Astrocyte (in vitro differentiated cells and primary cell): ENCODE measurements at regions not wholly inside any gene's neighbourhood (a gene's known extent, or its start where the extent isn't known, plus 50 kb on each side); places are given as distances from the start of the nearest gene placed in this dataset.

Experiments
- DNase-seq: peaks from one replicate; pipeline ENCODE4 v3.0.0-alpha.2; 2010; ENCODE audit warnings: low read depth
- FAIRE-seq: peaks from 2 replicates; lab custom pipeline; 2011; peaks lifted over from hg19 to GRCh38; lab: Jason Lieb, UNC
- H2AFZ ChIP-seq: 2 replicates; pipeline ENCODE4 v1.6.0; 2012; ENCODE audit warnings: low read depth, low read length, inconsistent platforms
- H3K27ac ChIP-seq: 2 replicates; pipeline ENCODE4 v1.5.1; 2011; ENCODE audit warnings: low read depth, low read length, inconsistent platforms
- H3K27me3 ChIP-seq: 2 replicates; pipeline ENCODE4 v1.6.0; 2011; ENCODE audit warnings: low read length, inconsistent platforms; ENCODE audit not compliant: insufficient read depth
- H3K36me3 ChIP-seq: 2 replicates; pipeline ENCODE4 v1.5.1; 2011; ENCODE audit warnings: low read length, inconsistent platforms; ENCODE audit not compliant: insufficient read depth
- H3K4me1 ChIP-seq: 2 replicates; pipeline ENCODE4 v1.5.1; 2011; ENCODE audit warnings: low read length, inconsistent platforms; ENCODE audit not compliant: insufficient read depth
- H3K4me2 ChIP-seq: 2 replicates; pipeline ENCODE4 v1.6.0; 2012; ENCODE audit warnings: low read length, inconsistent platforms
- H3K4me3 ChIP-seq: 2 replicates; pipeline ENCODE4 v1.5.1; 2011; ENCODE audit warnings: low read depth, mild to moderate bottlenecking, low read length, inconsistent platforms; ENCODE audit not compliant: insufficient read depth
- H3K79me2 ChIP-seq: 2 replicates; pipeline ENCODE4 v1.6.0; 2012; ENCODE audit warnings: mild to moderate bottlenecking, low read length, inconsistent platforms; ENCODE audit not compliant: insufficient read depth
- H3K9ac ChIP-seq: 2 replicates; pipeline ENCODE4 v1.6.0; 2012; ENCODE audit warnings: mild to moderate bottlenecking, low read length, inconsistent platforms
- H3K9me3 ChIP-seq: 2 replicates; pipeline ENCODE4 v1.5.1; 2012; ENCODE audit warnings: low read depth, mild to moderate bottlenecking, low read length, inconsistent platforms; ENCODE audit not compliant: insufficient read depth
- H4K20me1 ChIP-seq: 2 replicates; pipeline ENCODE4 v1.6.0; 2012; ENCODE audit warnings: low read length, inconsistent platforms; ENCODE audit not compliant: insufficient read depth
- H3K27ac Mint-ChIP-seq: one replicate; pipeline ENCODE4 v1.8.0; 2021; ENCODE audit warnings: mild to moderate bottlenecking, mixed read lengths; ENCODE audit not compliant: unreplicated experiment
- H3K27me3 Mint-ChIP-seq: one replicate; pipeline ENCODE4 v1.8.0; 2021; ENCODE audit warnings: low read depth, mixed read lengths; ENCODE audit not compliant: unreplicated experiment
- H3K36me3 Mint-ChIP-seq: one replicate; pipeline ENCODE4 v1.8.0; 2021; ENCODE audit warnings: low read depth, mixed read lengths; ENCODE audit not compliant: unreplicated experiment
- H3K4me1 Mint-ChIP-seq: one replicate; pipeline ENCODE4 v1.8.0; 2021; ENCODE audit warnings: low read depth, mixed read lengths; ENCODE audit not compliant: unreplicated experiment
- H3K4me3 Mint-ChIP-seq: one replicate; pipeline ENCODE4 v1.8.0; 2021; ENCODE audit warnings: mild to moderate bottlenecking, moderate library complexity, mixed read lengths; ENCODE audit not compliant: unreplicated experiment
- H3K9me3 Mint-ChIP-seq: one replicate; pipeline ENCODE4 v1.8.0; 2021; ENCODE audit warnings: mild to moderate bottlenecking, mixed read lengths; ENCODE audit not compliant: unreplicated experiment
- CTCF ChIP-seq: IDR thresholded peaks from 2 replicates; pipeline ENCODE4 v1.5.1; 2011; ENCODE audit warnings: low read depth, mild to moderate bottlenecking, inconsistent platforms, low read length, moderate library complexity; ENCODE audit not compliant: insufficient read depth
- EZH2 ChIP-seq: IDR thresholded peaks from 2 replicates; pipeline ENCODE4 v1.6.1; 2012; ENCODE audit warnings: mild to moderate bottlenecking, low read length, inconsistent platforms; ENCODE audit not compliant: insufficient read depth

DNA sequence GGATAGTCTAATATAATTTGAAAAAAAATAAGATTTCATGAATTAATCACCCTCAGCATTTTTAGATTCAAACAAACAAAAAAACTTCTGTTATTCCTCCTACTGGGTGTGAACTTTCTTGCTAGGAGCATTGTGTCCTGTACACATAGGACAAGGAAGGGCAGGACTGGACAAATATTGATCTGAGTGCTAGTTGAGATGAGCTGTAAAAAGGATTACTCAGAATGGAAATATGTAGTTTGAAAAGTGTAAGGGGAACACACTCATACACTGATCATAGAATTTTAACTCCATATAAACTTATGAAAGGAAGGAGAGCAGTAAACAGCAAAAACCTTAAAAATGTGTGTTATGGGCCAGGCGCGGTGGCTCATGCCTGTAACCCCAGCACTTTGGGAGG lies 156.5 kb upstream of the ZNF648 start:
- H3K4me1 ChIP-seq: peaks cover 4% of the 10 kb centered on the region
- Mint-ChIP-seq H3K4me1 (peaks cover 8% of the 10 kb centered on the region), H3K4me3 (no peak overlapping the region), H3K27ac (peak overlapping the region; percentile 75), H3K27me3 (no peaks in the 10 kb centered on the region), H3K36me3 (no peaks in the 10 kb centered on the region), H3K9me3 (peaks cover 14% of the 10 kb centered on the region)
- H3K27me3 ChIP-seq: no peaks in the 10 kb centered on the region
- H3K4me3 ChIP-seq: no peak overlapping the region
- no peaks in the 10 kb centered on the region for H3K36me3 ChIP-seq
- no peaks in the 10 kb centered on the region for H4K20me1 ChIP-seq
- no peak overlapping the region for H3K4me2 ChIP-seq
- FAIRE-seq (no peak), DNase-seq (no peak)
- H3K9me3 ChIP-seq: no peaks in the 10 kb centered on the region
- no peak for TF ChIP-seq EZH2
- no peak for TF ChIP-seq CTCF
- H2AFZ ChIP-seq: no peak overlapping the region
- H3K79me2 ChIP-seq: no peaks in the 10 kb centered on the region
- no peak overlapping the region for H3K9ac ChIP-seq
- no peak overlapping the region for H3K27ac ChIP-seq

GRCh38 chr1:182217071-182217470 lies 155.6 kb upstream of the ZNF648 start:
- H3K4me2 ChIP-seq: peak overlapping the region; percentile 44
- no peak for FAIRE-seq
- no peak overlapping the region for H2AFZ ChIP-seq
- Mint-ChIP-seq H3K9me3 (peaks cover 13% of the 10 kb centered on the region), H3K36me3 (no peaks in the 10 kb centered on the region), H3K4me1 (peaks cover 8% of the 10 kb centered on the region), H3K27me3 (no peaks in the 10 kb centered on the region), H3K27ac (no peak overlapping the region), H3K4me3 (no peak overlapping the region)
- H3K9me3 ChIP-seq: no peaks in the 10 kb centered on the region
- H3K27me3 ChIP-seq: no peaks in the 10 kb centered on the region
- H3K36me3 ChIP-seq: no peaks in the 10 kb centered on the region
- TF ChIP-seq EZH2 (no peak), CTCF (no peak)
- H3K27ac ChIP-seq: peak overlapping the region; percentile 18
- H4K20me1 ChIP-seq: no peaks in the 10 kb centered on the region
- no peaks in the 10 kb centered on the region for H3K79me2 ChIP-seq
- DNase-seq: peak; percentile 52
- peaks cover 4% of the 10 kb centered on the region for H3K4me1 ChIP-seq
- no peak overlapping the region for H3K4me3 ChIP-seq
- H3K9ac ChIP-seq: no peak overlapping the region

DNA sequence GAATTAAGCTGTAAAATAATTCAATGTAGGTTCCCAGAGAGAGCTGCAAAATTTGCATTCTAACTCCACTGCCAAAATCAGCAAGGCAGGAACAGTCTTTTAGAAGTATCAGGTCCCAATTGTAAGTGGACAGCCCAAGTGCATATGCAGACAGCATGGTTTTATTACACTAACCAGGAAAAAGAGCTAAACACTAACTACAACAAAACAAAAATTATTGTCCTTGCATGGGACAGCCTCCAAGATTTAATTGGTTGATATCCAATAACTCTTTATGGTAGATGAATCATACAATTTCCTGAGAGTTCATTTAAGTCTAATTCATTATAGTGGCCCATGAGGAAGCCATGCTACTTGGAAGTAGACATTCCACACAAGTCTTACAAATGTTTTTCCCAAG lies 154.3 kb upstream of the ZNF648 start:
- no peaks in the 10 kb centered on the region for H3K9me3 ChIP-seq
- peaks cover 4% of the 10 kb centered on the region for H3K4me1 ChIP-seq
- H3K4me3 ChIP-seq: no peak overlapping the region
- H3K4me2 ChIP-seq: no peak overlapping the region
- no peaks in the 10 kb centered on the region for H4K20me1 ChIP-seq
- no peak overlapping the region for H3K4me3 Mint-ChIP-seq
- H3K27ac Mint-ChIP-seq: no peak overlapping the region
- H3K36me3 ChIP-seq: no peaks in the 10 kb centered on the region
- H3K27me3 Mint-ChIP-seq: no peaks in the 10 kb centered on the region
- no peak overlapping the region for H3K9ac ChIP-seq
- H3K36me3 Mint-ChIP-seq: no peaks in the 10 kb centered on the region
- H2AFZ ChIP-seq: no peak overlapping the region
- TF ChIP-seq CTCF: no peak
- TF ChIP-seq EZH2: no peak
- H3K4me1 Mint-ChIP-seq: peaks cover 15% of the 10 kb centered on the region
- DNase-seq: peak; percentile 27
- FAIRE-seq: no peak
- no peak overlapping the region for H3K27ac ChIP-seq
- H3K27me3 ChIP-seq: no peaks in the 10 kb centered on the region
- no peaks in the 10 kb centered on the region for H3K79me2 ChIP-seq
- peaks cover 7% of the 10 kb centered on the region for H3K9me3 Mint-ChIP-seq
